Renal cortex interstitium (tissue), 11 donors: ENCODE measurements at regions not wholly inside any gene's neighbourhood (a gene's known extent, or its start where the extent isn't known, plus 50 kb on each side); places are given as distances from the start of the nearest gene placed in this dataset.
A peak's percentile ranks its signal among the peaks of the same experiment; 100 is the strongest.

ENCODE experiments used
- DNase-seq, 11 donors: peaks; one replicate each; pipeline ENCODE4 v3.0.0-alpha.2; 2013; ENCODE audit warnings: low read depth in 9 of 11, low spot score in 4 of 11; ENCODE audit errors: extremely low read depth in 1 of 11

DNA sequence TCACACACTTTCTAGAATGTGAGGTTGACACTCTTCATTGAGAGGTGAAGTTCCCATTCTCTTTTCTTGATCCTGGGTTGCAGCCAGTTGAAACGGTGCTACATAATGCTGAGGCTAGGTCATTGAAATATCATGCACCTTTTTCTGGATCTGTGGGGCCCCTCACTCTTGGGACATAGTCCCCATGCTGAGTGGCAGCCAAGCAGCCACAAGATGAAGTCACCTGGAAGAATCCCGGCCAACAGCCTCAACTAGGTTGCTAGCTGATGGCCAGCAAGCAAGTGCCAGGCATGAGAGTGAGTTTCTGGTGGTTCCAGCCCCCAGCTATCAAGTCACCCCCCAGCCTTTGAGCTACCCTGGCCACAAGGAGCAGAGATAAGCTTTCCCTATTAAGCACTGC is 148.5 kb upstream of the TSHZ3 start:
- no peak for DNase-seq

DNA sequence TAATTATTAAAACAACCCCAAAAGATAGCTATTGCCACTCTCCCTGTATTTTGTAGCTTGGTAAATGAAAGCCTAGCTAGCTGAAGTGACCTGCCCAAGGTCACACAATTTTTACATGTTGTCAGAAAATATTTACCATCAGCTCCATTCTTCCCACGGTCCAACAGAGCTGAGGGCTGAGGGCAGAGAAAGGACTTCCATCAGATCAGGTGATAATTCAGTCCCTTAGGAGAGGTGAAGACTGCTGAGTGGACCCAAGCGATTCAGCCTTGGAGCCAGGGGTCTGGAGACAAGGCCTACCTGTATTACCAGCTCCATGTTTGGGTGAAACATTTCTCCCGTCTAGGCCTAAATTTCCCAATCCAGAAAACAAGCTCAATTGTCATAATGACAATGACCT is 149.5 kb upstream of the TSHZ3 start:
- no peak for DNase-seq

DNA sequence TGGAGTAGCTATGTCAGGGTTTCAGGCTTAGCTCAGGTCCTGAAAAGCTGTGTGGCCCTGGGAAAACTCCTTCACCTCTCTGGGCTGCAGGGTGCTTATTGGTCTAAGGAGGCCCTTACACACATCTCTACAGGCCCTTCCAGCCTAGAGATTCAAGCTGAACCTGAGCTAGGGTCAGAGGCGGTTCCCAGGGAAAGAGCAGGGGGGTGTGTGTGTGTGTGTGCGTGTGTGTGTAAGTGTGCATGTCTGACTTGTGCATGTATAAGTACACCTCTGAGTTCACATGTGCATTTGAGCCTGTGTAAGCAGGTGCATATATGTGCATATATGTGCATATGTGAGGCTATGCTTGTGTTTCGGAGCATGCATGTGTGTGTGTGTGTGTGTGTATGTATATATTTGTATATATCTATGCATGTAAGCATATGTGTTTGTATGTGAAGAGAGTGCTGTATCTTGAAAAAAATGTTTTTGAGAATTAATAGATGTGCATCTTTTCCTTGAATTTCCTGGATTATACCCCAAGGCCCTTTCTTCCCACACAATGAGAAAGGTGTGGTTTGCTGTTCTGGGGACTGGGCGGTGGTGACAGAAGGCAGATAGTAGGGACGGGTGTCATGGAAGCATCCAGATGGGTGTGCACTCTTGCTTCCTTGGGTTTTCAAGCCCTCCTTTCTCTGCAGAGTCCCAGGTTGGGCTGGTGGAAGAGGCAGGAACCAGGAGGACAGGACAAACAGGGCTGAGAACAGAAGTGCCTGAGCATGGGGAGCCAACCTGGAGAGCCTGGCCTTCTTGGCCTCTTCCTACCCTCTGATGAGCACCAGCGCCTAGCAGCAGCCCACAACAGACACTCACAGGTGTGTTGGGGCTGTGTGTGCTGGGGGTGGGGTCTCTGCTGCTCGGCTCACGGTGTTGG is 150.3 kb upstream of the TSHZ3 start:
- DNase-seq: no peak

DNA sequence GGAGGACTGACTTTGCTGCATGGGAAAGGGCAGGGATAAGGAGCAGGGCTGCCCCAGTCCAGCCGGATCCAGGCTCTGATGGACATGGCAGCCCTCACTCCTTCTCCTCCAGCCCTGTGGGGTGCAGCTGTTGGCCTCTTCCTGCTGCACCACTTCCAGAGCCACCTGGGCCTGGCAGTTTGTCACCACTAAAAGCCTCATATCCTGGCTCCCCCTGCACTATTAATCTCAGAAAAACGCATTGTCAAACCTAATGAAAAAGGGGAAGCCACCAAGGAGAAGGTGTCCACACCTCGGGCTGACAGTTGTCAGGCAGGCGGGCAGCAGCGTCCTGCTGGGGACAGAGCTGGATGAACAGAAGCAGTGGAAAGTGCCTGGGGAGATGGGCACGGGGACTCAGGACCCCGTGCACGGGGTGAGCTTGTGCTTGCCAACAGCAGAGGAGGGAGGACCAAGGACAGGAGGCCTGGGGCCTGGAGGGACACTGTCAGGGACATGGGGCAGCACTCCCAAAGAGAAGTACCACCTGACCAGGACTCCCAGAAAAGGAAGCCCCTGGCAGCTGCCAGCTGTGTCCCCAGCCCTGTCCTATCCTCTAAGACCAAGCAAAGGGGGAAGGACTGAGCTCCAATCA is 151.1 kb upstream of the TSHZ3 start:
- DNase-seq: no peak

DNA sequence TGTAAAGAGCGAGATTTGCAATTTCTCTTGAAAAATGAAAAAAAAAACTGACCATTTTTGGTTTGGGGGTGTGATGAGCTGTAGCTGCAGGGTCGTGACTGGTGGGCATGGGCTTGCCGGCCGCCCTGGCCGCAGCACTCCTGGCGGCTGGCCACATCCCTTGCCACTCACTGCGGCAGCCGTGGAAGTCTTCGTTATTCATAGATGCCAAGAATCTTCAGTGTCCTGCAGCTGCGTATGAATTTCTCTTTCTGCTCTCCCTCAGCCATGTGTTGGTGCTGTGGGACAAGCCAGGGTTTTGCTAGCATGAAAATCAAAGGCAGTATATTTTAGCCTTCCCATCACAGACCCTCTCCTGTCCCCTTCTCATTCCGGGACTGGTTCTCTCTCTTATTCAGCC is 151.7 kb upstream of the TSHZ3 start:
- DNase-seq: no peak

DNA sequence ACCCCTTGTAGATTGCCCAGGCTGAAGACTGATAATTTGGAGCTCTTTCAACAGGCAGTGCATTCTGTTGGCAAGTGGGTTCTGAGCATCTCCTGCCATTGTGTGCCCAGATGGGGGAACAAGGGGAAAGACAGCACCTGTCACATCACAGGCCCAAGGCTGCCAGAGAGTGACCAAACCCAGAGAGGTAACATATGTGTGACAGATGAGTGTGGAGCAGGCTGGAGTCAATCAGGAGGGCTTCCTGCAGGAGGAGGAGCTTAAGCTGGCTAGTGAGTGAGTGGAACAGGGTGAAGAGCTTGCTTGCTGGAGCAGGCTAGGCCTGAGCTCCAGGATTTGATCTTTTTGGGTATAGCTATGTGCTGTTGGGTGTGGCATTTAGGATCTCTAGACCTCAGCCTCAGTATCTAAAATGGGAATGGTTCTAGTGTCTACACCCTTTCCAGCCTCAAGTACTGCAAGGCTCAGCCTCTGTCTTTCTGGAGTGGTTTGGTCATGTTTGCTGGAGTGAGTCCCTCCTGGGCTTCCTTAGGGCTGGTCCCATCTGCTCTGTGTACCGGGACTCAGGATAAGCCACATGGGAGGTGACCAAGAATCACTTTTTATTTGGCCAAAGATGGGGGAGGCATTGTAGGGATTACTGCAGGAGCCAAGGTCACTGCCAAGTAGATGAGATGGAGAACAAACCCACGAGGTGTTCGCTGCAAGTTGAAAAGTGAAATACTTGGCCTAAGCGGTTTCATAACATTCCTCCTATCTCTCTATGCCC is 152.4 kb upstream of the TSHZ3 start:
- DNase-seq: no peak

DNA sequence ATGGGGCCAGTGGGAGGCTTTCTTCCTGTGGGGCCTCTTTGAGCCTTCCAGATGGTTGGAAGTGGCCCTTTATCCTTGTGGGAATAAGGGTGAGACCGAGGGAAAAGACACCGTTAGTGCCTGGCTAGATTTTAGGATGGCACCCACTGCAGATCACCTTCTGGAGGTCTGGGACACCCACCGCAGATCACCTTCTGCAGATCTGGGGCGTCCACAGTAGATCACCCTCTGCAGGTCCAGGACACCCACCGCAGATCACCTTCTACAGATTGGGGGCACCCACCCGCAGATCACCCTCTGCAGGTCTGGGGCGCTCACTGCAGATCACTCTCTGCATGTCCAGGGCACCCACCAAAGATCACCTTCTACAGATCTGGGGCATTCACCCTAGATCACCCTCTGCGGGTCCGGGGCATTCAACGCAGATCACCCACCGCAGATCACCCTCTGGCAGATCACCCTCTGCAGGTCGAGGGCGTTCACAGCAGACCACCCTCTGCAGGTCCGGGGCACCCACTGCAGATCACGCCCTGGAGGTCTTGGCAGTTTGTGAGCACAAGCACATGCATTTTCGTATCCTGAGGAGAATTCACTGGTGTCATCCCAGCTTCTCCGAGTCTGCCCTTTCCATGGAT is 153.4 kb upstream of the TSHZ3 start:
- no peak for DNase-seq

DNA sequence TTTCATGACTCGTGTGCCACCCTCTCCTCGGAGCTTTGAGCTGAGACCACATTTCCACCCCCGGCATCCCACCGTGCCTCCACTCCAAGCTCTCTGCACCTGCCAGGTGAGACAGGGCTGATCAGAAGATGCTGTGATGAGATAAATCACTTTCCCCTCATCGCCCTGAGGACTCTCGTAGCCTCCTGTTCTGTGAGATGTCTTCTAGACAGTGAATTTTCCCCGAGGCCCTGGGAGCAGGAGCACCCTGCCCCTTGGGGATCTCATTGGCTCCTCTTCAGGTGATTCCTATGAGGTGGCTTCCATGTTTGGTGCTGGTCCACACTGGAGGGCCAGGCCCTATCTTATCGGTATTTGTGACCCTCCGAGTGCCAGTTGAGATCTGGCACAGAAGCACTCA is 154.0 kb upstream of the TSHZ3 start:
- no peak for DNase-seq

DNA sequence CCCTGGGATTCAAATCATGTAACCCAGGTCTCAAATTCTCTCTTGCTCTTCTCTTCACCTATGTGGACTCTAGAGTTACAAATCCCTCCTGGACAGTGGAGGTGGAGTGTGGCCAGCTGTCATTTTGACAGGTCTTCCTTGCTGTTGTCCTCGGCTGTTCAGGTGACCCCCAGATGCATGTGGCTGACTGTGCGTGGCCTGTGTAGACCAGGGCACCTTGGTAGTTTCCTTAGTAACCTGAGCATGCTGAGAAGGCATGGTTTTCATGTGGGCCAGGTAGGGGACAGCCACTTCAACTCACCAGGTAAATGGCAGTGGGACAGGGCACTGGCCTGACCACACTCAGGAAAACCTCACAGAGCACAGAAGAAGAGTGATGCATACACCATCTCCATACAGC is 155.0 kb upstream of the TSHZ3 start:
- no peak for DNase-seq

DNA sequence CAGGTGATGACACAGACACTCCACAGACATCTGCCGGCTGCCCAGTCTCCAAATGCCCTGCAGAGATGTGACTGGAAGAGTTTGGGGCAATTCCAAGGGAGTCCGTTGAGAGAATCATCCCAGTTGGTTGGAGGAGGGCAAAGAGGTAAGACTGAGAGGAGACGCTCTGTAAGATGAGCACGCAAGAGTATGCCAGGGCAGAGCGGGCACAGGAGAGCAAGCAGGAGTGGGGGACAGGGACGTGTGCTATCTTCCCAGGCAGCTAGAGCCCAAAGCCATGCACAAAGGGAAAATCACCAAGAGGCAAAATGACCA is 156.3 kb upstream of the TSHZ3 start:
- DNase-seq: no peak

DNA sequence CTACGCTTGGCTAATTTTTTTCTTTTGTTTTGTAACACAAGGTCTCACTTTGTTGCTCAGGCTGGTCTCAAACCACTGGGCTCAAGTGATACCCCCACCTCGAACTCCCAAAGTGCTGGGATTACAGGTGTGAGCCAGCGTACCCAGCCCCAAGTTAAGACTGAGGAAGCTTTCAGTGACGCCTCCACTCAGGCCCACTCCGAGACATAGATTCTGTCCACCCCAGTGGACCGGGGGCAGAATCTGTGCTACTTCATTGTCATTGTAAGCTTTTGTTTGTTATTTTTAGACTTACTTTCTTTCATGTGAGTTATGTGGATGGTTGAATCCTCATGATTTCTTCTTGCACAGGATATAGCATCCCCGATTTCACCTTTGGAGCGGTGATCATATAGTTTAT is 156.9 kb upstream of the TSHZ3 start:
- no peak for DNase-seq

DNA sequence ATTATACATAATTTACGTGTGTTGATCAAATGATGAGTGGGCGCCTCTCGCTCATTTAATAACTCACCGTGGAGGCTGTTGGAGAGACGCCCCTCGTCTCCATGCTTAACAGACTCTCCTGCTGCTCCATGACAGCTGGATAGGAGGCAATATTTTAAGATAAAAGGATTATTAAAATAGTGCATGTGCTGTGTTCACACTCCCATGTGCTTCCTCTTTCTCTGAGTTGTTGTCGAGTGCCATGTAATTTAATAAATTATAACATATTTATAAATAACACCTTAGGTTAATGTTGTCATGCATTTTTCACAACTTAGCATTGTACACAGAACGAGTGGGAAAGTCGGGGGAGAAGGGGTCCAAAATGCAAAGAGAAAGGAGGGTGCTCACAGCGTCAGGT is 161.4 kb upstream of the TSHZ3 start:
- DNase-seq: no peak

DNA sequence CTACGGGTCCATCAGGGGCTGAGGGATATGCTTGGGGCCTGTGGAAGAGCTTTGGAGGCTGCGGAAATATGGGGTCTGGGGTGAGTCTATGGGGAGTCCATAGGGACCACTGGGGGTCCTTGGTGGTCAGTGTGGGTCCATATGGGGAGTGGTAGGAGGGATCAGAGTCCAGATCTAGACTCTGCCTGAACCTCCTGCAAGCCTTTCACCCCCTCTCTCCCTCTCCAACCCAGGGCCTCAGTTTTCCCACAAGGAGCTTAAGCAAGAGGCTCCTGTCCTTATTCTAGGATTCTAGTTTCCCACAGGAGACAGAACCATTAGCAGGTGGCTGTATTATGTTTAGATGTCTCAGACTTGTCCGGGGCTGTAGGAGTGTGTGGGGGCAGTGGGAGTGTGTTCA is 161.9 kb upstream of the TSHZ3 start:
- DNase-seq: no peak

DNA sequence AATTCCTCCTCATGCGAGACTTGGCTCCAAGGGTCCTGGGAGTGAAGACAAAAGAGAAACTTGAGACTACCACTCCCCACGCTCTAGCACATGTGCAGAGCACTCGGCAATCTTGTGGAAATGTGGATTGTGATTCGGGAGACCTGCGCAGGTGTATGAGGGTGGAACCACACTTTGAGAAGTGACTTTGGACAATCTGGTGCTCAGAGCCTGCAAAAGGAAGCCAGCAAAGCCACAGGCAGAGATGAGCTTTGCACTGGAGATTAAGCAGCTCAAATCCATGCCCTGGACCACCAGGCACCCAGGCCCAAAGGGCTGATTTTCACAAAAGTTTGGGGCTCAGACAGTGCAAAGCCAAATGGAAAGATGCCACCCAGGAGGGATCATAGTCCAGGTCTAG is 162.5 kb upstream of the TSHZ3 start:
- no peak for DNase-seq

DNA sequence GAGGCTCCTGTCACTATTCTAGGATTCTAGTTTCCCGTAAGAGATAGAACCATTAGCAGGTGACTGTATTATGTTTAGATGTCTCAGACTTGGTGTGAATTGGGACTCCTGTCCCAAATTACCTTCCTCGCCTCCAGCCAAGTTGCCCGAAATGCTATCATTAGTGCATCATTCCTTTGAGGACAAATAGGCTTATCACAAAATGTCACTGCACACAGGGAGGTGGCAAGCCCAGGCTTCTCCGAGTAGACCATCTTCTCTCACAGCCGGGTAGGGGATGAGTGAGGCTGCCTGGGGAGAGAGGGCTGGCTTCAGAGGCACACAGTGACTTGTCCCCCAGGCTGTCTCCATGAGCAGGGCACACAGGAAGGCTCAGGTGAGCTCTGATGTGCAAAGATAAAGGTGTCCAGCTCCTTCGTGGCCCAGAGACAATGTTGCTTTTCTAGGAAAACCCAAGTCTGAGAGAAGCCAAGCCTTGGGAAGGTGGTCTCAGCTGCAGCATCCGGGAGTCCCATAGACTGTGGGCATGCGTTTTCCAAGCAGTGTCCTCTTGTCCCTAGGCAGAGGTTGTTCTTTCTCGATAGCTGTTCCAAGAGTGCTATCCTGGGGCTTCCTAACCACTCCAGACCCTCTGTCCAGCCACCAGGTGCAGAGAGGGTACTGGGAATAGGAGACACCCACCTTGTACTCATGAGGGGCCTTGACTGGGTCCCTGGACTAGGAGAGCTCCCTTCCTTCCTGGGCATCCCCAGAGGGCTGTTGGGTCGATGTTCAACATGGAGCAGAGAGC is 163.1 kb upstream of the TSHZ3 start:
- DNase-seq: no peak

DNA sequence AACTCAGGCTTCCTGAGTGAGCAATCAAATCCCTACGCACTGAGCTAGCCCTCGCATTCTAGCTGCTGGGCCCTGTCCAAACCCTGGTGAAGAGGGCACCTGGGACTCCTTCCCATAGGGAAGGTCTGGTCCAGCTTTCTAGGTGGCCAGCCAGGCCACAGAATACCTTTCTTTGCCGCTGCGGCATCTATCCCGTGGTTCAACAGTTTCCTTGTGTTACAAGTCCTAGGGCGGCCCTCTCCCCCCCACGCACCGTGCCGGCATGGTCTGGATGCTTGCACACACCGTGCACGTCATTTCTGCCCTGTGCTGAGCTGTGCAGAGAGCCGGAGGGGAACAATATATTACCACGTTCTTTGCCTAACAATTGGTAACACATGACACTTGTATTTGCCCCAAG is 164.6 kb upstream of the TSHZ3 start:
- peak in 1 of 11 donors; percentile 12 for DNase-seq

DNA sequence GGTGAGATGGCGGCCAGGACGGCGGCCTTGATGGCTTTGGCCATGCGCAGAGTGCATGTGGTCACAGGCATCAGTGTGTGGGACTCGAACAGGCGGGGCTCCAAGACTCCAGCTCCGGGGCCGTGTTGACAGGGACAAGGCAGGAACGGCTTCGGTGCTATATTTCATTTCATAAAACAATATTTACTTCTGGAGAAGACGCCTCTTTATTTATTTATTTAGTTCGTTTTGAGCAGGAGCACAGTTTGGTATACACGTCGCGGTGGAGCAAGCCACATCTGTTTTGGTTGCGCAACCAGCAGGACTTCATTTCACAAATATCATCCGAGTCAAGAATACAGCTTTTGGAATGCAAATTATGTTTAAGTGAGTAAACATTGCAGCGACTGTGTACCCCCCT is 166.7 kb upstream of the TSHZ3 start:
- DNase-seq: no peak

DNA sequence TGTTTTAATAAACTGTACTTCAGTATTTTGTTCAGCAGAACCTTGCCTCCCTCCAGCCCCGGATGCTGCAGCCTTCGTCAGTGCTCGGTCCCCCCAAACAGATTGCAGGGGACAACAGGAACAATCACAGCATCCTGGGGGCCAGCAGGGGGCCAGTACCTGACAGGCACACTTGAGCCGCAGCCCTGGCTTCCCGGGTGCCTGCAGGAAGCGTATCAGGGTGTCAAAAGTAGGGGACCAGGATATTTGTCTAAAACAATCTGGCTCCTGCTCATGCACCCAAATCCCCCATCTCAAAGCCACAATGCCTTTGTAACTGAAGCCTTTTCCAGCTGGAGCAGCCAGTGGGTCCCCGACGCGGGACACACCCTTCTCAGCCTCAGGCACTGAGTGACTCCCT is 167.5 kb upstream of the TSHZ3 start:
- DNase-seq: no peak
